H1 (cell line): ENCODE measurements at regions not wholly inside any gene's neighbourhood (a gene's known extent, or its start where the extent isn't known, plus 50 kb on each side); places are given as distances from the start of the nearest gene placed in this dataset.

Experiments used
- CTCF ChIA-PET: fragments of 300-600 bp; sonication (Branson Sonifier 250); formaldehyde crosslinking; loops from one replicate; lab custom pipeline; 2021; ENCODE audit not compliant: partially characterized antibody; lab: Charles Lee
- POLR2A ChIA-PET: fragments of 300-600 bp; sonication (Branson Sonifier 250); formaldehyde crosslinking; loops from one replicate; lab custom pipeline; 2021; ENCODE audit warnings: inconsistent platforms; ENCODE audit not compliant: partially characterized antibody; lab: Charles Lee
- DNase-seq, 2 experiments: peaks; one replicate each; pipeline versions ENCODE4 v3.0.0 to v3.0.0-alpha.2; 2010 to 2022; ENCODE audit warnings: low spot score in 2 of 2, low read depth in 1 of 2, mixed read lengths in 1 of 2
- FAIRE-seq: peaks from 2 replicates; lab custom pipeline; 2011; peaks lifted over from hg19 to GRCh38; lab: Jason Lieb, UNC
- H2AFZ ChIP-seq: 2 replicates; pipeline ENCODE4 v1.8.1; 2012; ENCODE audit warnings: low read length, inconsistent platforms
- H2AK5ac ChIP-seq: 2 replicates; pipeline ENCODE4 v1.6.1; 2013; ENCODE audit warnings: low read depth, low read length
- H2BK120ac ChIP-seq: replicated peaks from 2 replicates; pipeline ENCODE3; 2013; ENCODE audit warnings: low read depth, low read length, inconsistent platforms
- H2BK12ac ChIP-seq: 2 replicates; pipeline ENCODE4 v1.6.1; 2013; ENCODE audit warnings: low read depth, low read length
- H2BK15ac ChIP-seq: 2 replicates; pipeline ENCODE4 v1.6.1; 2013; ENCODE audit warnings: low read length
- H2BK20ac ChIP-seq: 2 replicates; pipeline ENCODE4 v1.6.1; 2013; ENCODE audit warnings: low read length
- H2BK5ac ChIP-seq: 2 replicates; pipeline ENCODE4 v1.6.1; 2013; ENCODE audit warnings: low read depth, low read length
- H3K14ac ChIP-seq: 2 replicates; pipeline ENCODE4 v1.6.1; 2013; ENCODE audit warnings: inconsistent platforms; ENCODE audit not compliant: insufficient read length
- H3K18ac ChIP-seq: 2 replicates; pipeline ENCODE4 v1.6.1; 2013; ENCODE audit warnings: low read length; ENCODE audit errors: extremely low read depth
- H3K23ac ChIP-seq: 2 replicates; pipeline ENCODE4 v1.6.1; 2013; ENCODE audit warnings: inconsistent platforms; ENCODE audit not compliant: insufficient read length
- H3K23me2 ChIP-seq: 2 replicates; pipeline ENCODE4 v1.6.1; 2013; ENCODE audit warnings: low read depth, low read length
- H3K27ac ChIP-seq: 2 replicates; pipeline ENCODE4 v1.6.1; 2011; ENCODE audit warnings: low read depth, low read length, inconsistent platforms
- H3K27me3 ChIP-seq, 4 experiments: replicated peaks in 1 of 4; 1 replicate in 1 of 4; 2 replicates in 3 of 4; pipeline versions ENCODE4 v1.6.1 to v1.8.1; 2011 to 2013; ENCODE audit warnings: low read length in 3 of 4, mild to moderate bottlenecking in 3 of 4, inconsistent platforms in 2 of 4, mixed read lengths in 2 of 4, moderate library complexity in 1 of 4; ENCODE audit not compliant: control insufficient read depth in 3 of 4, insufficient read depth in 3 of 4; ENCODE audit errors: extremely low read depth in 1 of 4
- H3K36me3 ChIP-seq, 4 experiments: 2 replicates each; pipeline versions ENCODE4 v1.6.1 to v1.8.1; 2011 to 2013; ENCODE audit warnings: mild to moderate bottlenecking in 4 of 4, low read length in 3 of 4, moderate library complexity in 2 of 4, control low read depth in 1 of 4, inconsistent platforms in 1 of 4; ENCODE audit not compliant: insufficient read depth in 4 of 4, control insufficient read depth in 2 of 4
- H3K4ac ChIP-seq: replicated peaks from 2 replicates; pipeline ENCODE3; 2013; ENCODE audit warnings: low read length, low read depth, mixed read lengths, inconsistent platforms; ENCODE audit not compliant: insufficient read length
- H3K4me1 ChIP-seq, 4 experiments: replicated peaks in 1 of 4; 1 replicate in 1 of 4; 2 replicates in 3 of 4; pipeline versions ENCODE4 v1.6.1 to v1.8.1; 2011 to 2013; ENCODE audit warnings: low read length in 3 of 4, inconsistent platforms in 2 of 4, mixed read lengths in 1 of 4; ENCODE audit not compliant: insufficient read depth in 4 of 4, control insufficient read depth in 3 of 4
- H3K4me2 ChIP-seq, 2 experiments: 2 replicates each; pipeline versions ENCODE4 v1.6.1 to v1.8.1; 2011 to 2013; ENCODE audit warnings: low read depth in 2 of 2, low read length in 2 of 2, control low read depth in 1 of 2, inconsistent platforms in 1 of 2, mild to moderate bottlenecking in 1 of 2; ENCODE audit not compliant: insufficient read depth in 1 of 2
- H3K4me3 ChIP-seq, 4 experiments: fragments of 200-600, 300-600 bp in 1 of 4; sonication (generic), shearing (Covaris generic), sonication (Bioruptor Twin) in 1 of 4; 2 replicates each; pipeline versions ENCODE4 v1.5.1 to v1.8.1; 2011 to 2016; ENCODE audit warnings: low read length in 4 of 4, low read depth in 3 of 4, control low read depth in 2 of 4, inconsistent platforms in 2 of 4, mild to moderate bottlenecking in 2 of 4, mixed read lengths in 1 of 4, moderate library complexity in 1 of 4; ENCODE audit not compliant: insufficient read depth in 2 of 4; ENCODE audit errors: extremely low read depth in 1 of 4
- H3K56ac ChIP-seq: replicated peaks from 2 replicates; pipeline ENCODE3; 2013; ENCODE audit warnings: low read depth, mild to moderate bottlenecking, mixed read lengths, low read length, inconsistent platforms; ENCODE audit not compliant: insufficient read length
- H3K79me1 ChIP-seq: 2 replicates; pipeline ENCODE4 v1.6.1; 2013; ENCODE audit warnings: low read depth, low read length, control low read depth
- H3K79me2 ChIP-seq, 2 experiments: 2 replicates each; pipeline versions ENCODE4 v1.6.1 to v1.8.1; 2012 to 2013; ENCODE audit warnings: low read length in 2 of 2, mild to moderate bottlenecking in 2 of 2, inconsistent platforms in 1 of 2; ENCODE audit not compliant: insufficient read depth in 2 of 2, control insufficient read depth in 1 of 2
- H3K9ac ChIP-seq, 4 experiments: replicated peaks in 1 of 4; 1 replicate in 1 of 4; 2 replicates in 3 of 4; pipeline versions ENCODE4 v1.6.1 to v1.8.1; 2011 to 2013; ENCODE audit warnings: low read depth in 3 of 4, low read length in 3 of 4, control low read depth in 2 of 4, mild to moderate bottlenecking in 2 of 4, moderate library complexity in 2 of 4, inconsistent platforms in 1 of 4; ENCODE audit errors: extremely low read depth in 1 of 4
- H3K9me3 ChIP-seq, 2 experiments: 2 replicates each; pipeline versions ENCODE4 v1.6.1 to v1.8.1; 2012 to 2013; ENCODE audit warnings: mild to moderate bottlenecking in 2 of 2, moderate library complexity in 2 of 2, control low read depth in 1 of 2, inconsistent platforms in 1 of 2, low read depth in 1 of 2, low read length in 1 of 2, mixed read lengths in 1 of 2; ENCODE audit not compliant: insufficient read depth in 2 of 2
- H4K20me1 ChIP-seq, 2 experiments: replicated peaks in 1 of 2; 2 replicates each; pipeline versions ENCODE3 to v1.8.1; 2011 to 2013; ENCODE audit warnings: inconsistent platforms in 2 of 2, low read length in 2 of 2, mild to moderate bottlenecking in 1 of 2; ENCODE audit not compliant: insufficient read depth in 2 of 2, control insufficient read depth in 1 of 2
- H4K5ac ChIP-seq: 2 replicates; pipeline ENCODE4 v1.6.1; 2013; ENCODE audit warnings: low read length, low read depth, mixed read lengths, inconsistent platforms; ENCODE audit not compliant: insufficient read length
- H4K8ac ChIP-seq: 2 replicates; pipeline ENCODE4 v1.8.0; 2013; ENCODE audit warnings: mild to moderate bottlenecking, moderate library complexity, low read length, inconsistent platforms; ENCODE audit not compliant: insufficient read depth; ENCODE audit errors: extremely low read depth
- H4K91ac ChIP-seq: replicated peaks from 2 replicates; pipeline ENCODE3; 2013; ENCODE audit warnings: low read length, mixed read lengths, inconsistent platforms; ENCODE audit not compliant: insufficient read length
- POU5F1 ChIP-seq: IDR thresholded peaks from 2 replicates; pipeline ENCODE4 v1.6.1; 2011; ENCODE audit warnings: low read depth, mild to moderate bottlenecking, low read length, moderate library complexity
- WGBS, 2 experiments: shearing (Covaris generic) in 1 of 2; methylation state at CpG; one replicate each; pipeline versions ENCODE4 v1.1.6 to v1.1.7; 2013 to 2015; ENCODE audit warnings: low lambda C conversion rate in 2 of 2, mixed read lengths in 2 of 2, inconsistent platforms in 1 of 2, low coverage in 1 of 2, missing lambda C conversion rate in 1 of 2; ENCODE audit not compliant: insufficient replicate concordance in 2 of 2, insufficient coverage in 1 of 2, insufficient read length in 1 of 2; ENCODE audit errors: extremely low coverage in 1 of 2, missing lambda C conversion rate in 1 of 2; 5-methylcytosine and 5-hydroxymethylcytosine counted together

DNA sequence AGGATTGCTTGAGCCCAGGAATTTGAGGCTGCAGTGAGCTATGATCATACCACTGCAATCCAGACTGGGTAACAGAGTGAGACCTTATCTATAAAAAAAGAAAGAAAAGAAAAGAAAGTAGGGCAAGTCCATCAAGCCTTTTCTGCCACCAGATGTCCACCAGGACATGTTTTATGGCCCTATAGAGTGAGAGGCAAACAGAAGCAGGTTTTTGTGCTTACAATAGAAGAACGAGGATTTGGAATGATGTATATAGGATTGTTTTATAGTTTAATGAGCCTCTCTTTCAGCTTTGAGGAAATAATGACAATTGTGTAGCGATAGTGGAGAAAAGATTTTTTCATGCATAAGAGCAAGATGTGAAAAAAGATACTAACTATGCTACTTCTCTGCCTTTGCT lies 480.5 kb downstream of the KLF12 start:
- no peak overlapping the region for H3K18ac ChIP-seq
- no peaks in the 10 kb centered on the region for H3K27me3 ChIP-seq
- no peak overlapping the region for H3K9ac ChIP-seq
- no peak overlapping the region for H2AK5ac ChIP-seq
- H2BK12ac ChIP-seq = no peak overlapping the region
- no peak overlapping the region for H3K56ac ChIP-seq
- H3K4me1 ChIP-seq = no peaks in the 10 kb centered on the region
- H2BK15ac ChIP-seq = no peak overlapping the region
- H3K23me2 ChIP-seq = no peaks in the 10 kb centered on the region
- H2BK5ac ChIP-seq = no peak overlapping the region
- DNase-seq = no peak
- H3K4ac ChIP-seq = no peak overlapping the region
- no peak overlapping the region for H3K23ac ChIP-seq
- no peak overlapping the region for H4K91ac ChIP-seq
- H3K4me2 ChIP-seq = no peak overlapping the region
- no peak for FAIRE-seq
- no peaks in the 10 kb centered on the region for H3K79me2 ChIP-seq
- 84 to 100% methylated on average over 1 to 2 of the region's 2 CpGs for WGBS, 2 experiments
- ChIA-PET CTCF (no interaction called here), POLR2A (no interaction called here)
- no peaks in the 10 kb centered on the region for H4K20me1 ChIP-seq
- H3K79me1 ChIP-seq = no peaks in the 10 kb centered on the region
- no peaks in the 10 kb centered on the region for H3K9me3 ChIP-seq
- no peak overlapping the region for H4K8ac ChIP-seq
- no peak overlapping the region for H2BK120ac ChIP-seq
- H3K14ac ChIP-seq = no peak overlapping the region
- H3K36me3 ChIP-seq = no peaks in the 10 kb centered on the region
- no peak overlapping the region for H3K4me3 ChIP-seq
- H2AFZ ChIP-seq = no peak overlapping the region
- H2BK20ac ChIP-seq = no peak overlapping the region
- no peak overlapping the region for H4K5ac ChIP-seq
- H3K27ac ChIP-seq = no peak overlapping the region
- TF ChIP-seq POU5F1 = no peak
